ENCODE measurements at regions not wholly inside any gene's neighbourhood (a gene's known extent, or its start where the extent isn't known, plus 50 kb on each side); places are given as distances from the start of the nearest gene placed in this dataset.

- TF ChIP-seq CTCF (conservative IDR thresholded peaks at IDR 0.05; ENCODE audit: low read depth in 2 of 2): no peak
- no peak for TF ChIP-seq POLR2AphosphoS5 (IDR thresholded peaks at IDR 0.05; ENCODE audit: low read depth)
- TF ChIP-seq EZH2 (IDR thresholded peaks at IDR 0.05; ENCODE audit: low read depth, unreplicated experiment): no peak
- no peak for TF ChIP-seq REST (IDR thresholded peaks at IDR 0.05; ENCODE audit: unreplicated experiment)
- TF ChIP-seq NANOG (IDR thresholded peaks at IDR 0.05; ENCODE audit: borderline replicate concordance): no peak
- TF ChIP-seq CREB1 (CRISPR knock-in tag; IDR thresholded peaks at IDR 0.05; ENCODE audit: low read depth): no peak
- TF ChIP-seq ZNF462 (CRISPR knock-in tag; IDR thresholded peaks at IDR 0.05): no peak
- TF ChIP-seq EZH2phosphoT487 (IDR thresholded peaks at IDR 0.05; ENCODE audit: unreplicated experiment): no peak
- TF ChIP-seq JUNB (IDR thresholded peaks at IDR 0.05; ENCODE audit: unreplicated experiment): no peak
- TF ChIP-seq ETS1 (IDR thresholded peaks at IDR 0.05): no peak
- no peak for TF ChIP-seq ZNF114 (CRISPR knock-in tag; IDR thresholded peaks at IDR 0.05)
- TF ChIP-seq ZNF331 (CRISPR knock-in tag; IDR thresholded peaks at IDR 0.05; ENCODE audit: low read depth): no peak
- no peak for TF ChIP-seq STAT1 (IDR thresholded peaks at IDR 0.05; ENCODE audit: unreplicated experiment)
These were observed 185.3 kb upstream of the POU3F1 start for GRCh38 chr1:38231941-38232340.

Measured in GM23338 (cell line).